ENCODE measurements at regions not wholly inside any gene's neighbourhood (a gene's known extent, or its start where the extent isn't known, plus 50 kb on each side); places are given as distances from the start of the nearest gene placed in this dataset.

DNA sequence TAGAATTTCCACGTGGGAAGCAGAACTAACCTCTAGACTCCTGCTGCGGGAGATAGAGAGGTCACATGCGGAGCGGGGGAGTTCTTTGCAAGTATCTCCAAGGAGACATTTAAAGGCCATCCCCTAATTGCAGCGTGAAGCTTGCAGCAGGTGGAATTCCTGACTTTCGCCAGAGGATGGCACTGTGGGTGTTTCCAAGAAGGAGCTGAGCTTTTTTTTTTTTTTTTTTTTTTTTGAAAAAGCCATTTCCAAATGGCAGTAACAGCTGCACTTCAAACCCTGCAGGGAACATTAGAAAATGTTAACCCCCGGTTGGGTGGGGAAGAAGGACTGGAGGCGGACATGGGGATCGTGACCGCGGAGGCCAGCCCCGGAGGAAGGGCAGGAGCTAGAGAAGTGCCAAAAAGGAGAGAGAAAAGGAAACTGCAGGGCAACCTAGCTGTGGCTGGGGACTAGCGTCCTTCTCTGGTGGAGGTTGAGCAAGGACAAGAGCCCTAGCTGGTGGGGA is 487.7 kb downstream of the TYW1 start:
- TF ChIP-seq, protein P1, sequence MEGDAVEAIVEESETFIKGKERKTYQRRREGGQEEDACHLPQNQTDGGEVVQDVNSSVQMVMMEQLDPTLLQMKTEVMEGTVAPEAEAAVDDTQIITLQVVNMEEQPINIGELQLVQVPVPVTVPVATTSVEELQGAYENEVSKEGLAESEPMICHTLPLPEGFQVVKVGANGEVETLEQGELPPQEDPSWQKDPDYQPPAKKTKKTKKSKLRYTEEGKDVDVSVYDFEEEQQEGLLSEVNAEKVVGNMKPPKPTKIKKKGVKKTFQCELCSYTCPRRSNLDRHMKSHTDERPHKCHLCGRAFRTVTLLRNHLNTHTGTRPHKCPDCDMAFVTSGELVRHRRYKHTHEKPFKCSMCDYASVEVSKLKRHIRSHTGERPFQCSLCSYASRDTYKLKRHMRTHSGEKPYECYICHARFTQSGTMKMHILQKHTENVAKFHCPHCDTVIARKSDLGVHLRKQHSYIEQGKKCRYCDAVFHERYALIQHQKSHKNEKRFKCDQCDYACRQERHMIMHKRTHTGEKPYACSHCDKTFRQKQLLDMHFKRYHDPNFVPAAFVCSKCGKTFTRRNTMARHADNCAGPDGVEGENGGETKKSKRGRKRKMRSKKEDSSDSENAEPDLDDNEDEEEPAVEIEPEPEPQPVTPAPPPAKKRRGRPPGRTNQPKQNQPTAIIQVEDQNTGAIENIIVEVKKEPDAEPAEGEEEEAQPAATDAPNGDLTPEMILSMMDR (conservative IDR thresholded peaks at IDR 0.05; ENCODE audit: low read depth in 2 of 2): peak; percentile 69 to 76
- no peak for TF ChIP-seq POLR2AphosphoS5 (IDR thresholded peaks at IDR 0.05; ENCODE audit: low read depth)
- TF ChIP-seq EZH2 (IDR thresholded peaks at IDR 0.05; ENCODE audit: low read depth, unreplicated experiment): no peak
- no peak for TF ChIP-seq CREB1 (CRISPR knock-in tag; IDR thresholded peaks at IDR 0.05; ENCODE audit: low read depth)
- TF ChIP-seq, protein P2, sequence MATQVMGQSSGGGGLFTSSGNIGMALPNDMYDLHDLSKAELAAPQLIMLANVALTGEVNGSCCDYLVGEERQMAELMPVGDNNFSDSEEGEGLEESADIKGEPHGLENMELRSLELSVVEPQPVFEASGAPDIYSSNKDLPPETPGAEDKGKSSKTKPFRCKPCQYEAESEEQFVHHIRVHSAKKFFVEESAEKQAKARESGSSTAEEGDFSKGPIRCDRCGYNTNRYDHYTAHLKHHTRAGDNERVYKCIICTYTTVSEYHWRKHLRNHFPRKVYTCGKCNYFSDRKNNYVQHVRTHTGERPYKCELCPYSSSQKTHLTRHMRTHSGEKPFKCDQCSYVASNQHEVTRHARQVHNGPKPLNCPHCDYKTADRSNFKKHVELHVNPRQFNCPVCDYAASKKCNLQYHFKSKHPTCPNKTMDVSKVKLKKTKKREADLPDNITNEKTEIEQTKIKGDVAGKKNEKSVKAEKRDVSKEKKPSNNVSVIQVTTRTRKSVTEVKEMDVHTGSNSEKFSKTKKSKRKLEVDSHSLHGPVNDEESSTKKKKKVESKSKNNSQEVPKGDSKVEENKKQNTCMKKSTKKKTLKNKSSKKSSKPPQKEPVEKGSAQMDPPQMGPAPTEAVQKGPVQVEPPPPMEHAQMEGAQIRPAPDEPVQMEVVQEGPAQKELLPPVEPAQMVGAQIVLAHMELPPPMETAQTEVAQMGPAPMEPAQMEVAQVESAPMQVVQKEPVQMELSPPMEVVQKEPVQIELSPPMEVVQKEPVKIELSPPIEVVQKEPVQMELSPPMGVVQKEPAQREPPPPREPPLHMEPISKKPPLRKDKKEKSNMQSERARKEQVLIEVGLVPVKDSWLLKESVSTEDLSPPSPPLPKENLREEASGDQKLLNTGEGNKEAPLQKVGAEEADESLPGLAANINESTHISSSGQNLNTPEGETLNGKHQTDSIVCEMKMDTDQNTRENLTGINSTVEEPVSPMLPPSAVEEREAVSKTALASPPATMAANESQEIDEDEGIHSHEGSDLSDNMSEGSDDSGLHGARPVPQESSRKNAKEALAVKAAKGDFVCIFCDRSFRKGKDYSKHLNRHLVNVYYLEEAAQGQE (IDR thresholded peaks at IDR 0.05; ENCODE audit: unreplicated experiment): no peak
- TF ChIP-seq EZH2phosphoT487 (IDR thresholded peaks at IDR 0.05; ENCODE audit: unreplicated experiment): no peak
- no peak for TF ChIP-seq JUNB (IDR thresholded peaks at IDR 0.05; ENCODE audit: unreplicated experiment)
- no peak for TF ChIP-seq ZNF331 (CRISPR knock-in tag; IDR thresholded peaks at IDR 0.05; ENCODE audit: low read depth)
- TF ChIP-seq, protein P3, sequence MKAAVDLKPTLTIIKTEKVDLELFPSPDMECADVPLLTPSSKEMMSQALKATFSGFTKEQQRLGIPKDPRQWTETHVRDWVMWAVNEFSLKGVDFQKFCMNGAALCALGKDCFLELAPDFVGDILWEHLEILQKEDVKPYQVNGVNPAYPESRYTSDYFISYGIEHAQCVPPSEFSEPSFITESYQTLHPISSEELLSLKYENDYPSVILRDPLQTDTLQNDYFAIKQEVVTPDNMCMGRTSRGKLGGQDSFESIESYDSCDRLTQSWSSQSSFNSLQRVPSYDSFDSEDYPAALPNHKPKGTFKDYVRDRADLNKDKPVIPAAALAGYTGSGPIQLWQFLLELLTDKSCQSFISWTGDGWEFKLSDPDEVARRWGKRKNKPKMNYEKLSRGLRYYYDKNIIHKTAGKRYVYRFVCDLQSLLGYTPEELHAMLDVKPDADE (IDR thresholded peaks at IDR 0.05): no peak
- TF ChIP-seq, protein P4, sequence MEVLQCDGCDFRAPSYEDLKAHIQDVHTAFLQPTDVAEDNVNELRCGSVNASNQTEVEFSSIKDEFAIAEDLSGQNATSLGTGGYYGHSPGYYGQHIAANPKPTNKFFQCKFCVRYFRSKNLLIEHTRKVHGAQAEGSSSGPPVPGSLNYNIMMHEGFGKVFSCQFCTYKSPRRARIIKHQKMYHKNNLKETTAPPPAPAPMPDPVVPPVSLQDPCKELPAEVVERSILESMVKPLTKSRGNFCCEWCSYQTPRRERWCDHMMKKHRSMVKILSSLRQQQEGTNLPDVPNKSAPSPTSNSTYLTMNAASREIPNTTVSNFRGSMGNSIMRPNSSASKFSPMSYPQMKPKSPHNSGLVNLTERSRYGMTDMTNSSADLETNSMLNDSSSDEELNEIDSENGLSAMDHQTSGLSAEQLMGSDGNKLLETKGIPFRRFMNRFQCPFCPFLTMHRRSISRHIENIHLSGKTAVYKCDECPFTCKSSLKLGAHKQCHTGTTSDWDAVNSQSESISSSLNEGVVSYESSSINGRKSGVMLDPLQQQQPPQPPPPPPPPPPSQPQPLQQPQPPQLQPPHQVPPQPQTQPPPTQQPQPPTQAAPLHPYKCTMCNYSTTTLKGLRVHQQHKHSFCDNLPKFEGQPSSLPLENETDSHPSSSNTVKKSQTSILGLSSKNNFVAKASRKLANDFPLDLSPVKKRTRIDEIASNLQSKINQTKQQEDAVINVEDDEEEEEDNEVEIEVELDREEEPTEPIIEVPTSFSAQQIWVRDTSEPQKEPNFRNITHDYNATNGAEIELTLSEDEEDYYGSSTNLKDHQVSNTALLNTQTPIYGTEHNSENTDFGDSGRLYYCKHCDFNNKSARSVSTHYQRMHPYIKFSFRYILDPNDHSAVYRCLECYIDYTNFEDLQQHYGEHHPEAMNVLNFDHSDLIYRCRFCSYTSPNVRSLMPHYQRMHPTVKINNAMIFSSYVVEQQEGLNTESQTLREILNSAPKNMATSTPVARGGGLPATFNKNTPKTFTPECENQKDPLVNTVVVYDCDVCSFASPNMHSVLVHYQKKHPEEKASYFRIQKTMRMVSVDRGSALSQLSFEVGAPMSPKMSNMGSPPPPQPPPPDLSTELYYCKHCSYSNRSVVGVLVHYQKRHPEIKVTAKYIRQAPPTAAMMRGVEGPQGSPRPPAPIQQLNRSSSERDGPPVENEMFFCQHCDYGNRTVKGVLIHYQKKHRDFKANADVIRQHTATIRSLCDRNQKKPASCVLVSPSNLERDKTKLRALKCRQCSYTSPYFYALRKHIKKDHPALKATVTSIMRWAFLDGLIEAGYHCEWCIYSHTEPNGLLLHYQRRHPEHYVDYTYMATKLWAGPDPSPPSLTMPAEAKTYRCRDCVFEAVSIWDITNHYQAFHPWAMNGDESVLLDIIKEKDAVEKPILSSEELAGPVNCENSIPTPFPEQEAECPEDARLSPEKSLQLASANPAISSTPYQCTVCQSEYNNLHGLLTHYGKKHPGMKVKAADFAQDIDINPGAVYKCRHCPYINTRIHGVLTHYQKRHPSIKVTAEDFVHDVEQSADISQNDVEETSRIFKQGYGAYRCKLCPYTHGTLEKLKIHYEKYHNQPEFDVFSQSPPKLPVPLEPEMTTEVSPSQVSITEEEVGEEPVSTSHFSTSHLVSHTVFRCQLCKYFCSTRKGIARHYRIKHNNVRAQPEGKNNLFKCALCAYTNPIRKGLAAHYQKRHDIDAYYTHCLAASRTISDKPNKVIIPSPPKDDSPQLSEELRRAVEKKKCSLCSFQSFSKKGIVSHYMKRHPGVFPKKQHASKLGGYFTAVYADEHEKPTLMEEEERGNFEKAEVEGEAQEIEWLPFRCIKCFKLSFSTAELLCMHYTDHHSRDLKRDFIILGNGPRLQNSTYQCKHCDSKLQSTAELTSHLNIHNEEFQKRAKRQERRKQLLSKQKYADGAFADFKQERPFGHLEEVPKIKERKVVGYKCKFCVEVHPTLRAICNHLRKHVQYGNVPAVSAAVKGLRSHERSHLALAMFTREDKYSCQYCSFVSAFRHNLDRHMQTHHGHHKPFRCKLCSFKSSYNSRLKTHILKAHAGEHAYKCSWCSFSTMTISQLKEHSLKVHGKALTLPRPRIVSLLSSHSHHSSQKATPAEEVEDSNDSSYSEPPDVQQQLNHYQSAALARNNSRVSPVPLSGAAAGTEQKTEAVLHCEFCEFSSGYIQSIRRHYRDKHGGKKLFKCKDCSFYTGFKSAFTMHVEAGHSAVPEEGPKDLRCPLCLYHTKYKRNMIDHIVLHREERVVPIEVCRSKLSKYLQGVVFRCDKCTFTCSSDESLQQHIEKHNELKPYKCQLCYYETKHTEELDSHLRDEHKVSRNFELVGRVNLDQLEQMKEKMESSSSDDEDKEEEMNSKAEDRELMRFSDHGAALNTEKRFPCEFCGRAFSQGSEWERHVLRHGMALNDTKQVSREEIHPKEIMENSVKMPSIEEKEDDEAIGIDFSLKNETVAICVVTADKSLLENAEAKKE (CRISPR knock-in tag; IDR thresholded peaks at IDR 0.05): no peak
- TF ChIP-seq ZNF114 (CRISPR knock-in tag; IDR thresholded peaks at IDR 0.05): no peak
- TF ChIP-seq STAT1 (IDR thresholded peaks at IDR 0.05; ENCODE audit: unreplicated experiment): no peak
